ENCODE measurements at regions not wholly inside any gene's neighbourhood (a gene's known extent, or its start where the extent isn't known, plus 50 kb on each side); places are given as distances from the start of the nearest gene placed in this dataset.
"Not testable (repeated sequence)": the region's sequence is repeated elsewhere in the genome, so short reads cannot be mapped to it uniquely, and the experiment has no call there.

DNA sequence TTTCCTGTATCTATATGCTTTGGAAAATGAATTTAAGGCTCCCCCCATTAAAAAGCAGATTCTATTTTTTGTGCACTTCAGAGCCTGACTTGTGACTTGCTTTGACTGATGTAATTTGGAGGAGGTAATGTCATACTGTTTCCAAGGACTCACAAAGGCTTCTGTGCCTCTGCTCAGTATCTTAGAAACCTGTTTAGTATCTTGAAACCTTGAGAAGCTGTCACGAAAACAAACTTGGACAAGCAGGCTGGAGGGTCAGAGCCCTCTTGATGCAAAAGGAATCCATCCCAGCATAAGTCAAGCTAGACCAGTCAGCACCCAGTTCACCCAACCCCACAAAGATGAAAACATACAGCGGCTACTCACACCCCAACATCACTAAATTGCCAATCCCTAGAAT, 560.0 kb upstream of the PCDH7 start:
- DNase-seq = no peak

DNA sequence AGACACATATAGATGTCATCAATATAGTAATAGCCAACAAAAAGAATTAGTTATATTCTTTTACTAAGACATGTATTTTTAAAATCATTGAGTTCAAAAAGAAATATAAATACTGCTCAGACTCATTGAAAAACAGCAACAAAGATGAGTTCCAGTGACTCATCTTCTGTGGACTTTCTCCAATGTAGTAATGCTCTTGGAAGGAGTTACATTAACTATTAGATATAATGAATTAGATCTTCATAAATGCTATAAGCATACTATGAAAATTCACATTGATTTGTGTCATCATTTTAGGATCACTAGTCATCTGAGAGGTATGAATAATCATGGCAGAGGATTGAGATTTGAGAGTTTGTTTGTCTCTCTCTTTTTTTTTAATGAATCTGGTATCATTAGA, 547.8 kb upstream of the PCDH7 start:
- DNase-seq = no peak

DNA sequence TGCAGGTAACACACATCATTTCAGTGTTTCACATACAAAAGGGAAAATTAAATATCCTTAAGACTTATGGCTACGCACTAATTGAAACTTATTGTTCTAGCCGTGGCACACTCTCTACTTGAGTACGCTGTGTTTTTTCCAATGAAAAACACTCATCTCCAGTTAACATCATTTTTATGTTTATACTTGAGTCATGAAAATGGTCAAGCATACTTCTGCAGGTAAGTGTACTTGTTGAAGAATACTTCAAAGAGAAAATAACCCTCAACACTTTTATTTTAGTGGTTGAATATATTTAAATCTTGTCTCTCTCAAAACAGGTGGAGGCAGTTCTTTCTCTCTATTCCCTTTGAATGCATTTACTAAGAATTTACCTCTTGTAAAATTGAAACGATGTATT, 538.7 kb upstream of the PCDH7 start:
- no peak for DNase-seq

DNA sequence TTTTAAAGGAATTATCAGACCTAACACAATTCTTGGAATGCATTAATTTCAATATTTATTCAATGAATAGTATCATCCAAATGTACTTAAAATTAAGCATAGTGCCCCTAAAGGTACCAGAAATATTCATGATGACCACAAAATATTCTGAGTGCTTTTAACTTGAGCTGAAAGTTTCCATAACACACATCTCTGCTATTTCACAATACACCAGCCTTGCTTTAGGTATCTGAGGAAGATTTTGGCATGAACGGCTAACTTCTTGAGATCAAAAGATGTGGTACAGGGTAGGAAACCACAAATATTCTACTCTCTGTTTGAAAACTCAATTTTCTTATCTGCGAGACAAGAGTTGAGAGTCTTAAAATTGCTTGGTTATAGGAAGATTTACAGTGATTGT, 538.3 kb upstream of the PCDH7 start:
- no peak for DNase-seq

DNA sequence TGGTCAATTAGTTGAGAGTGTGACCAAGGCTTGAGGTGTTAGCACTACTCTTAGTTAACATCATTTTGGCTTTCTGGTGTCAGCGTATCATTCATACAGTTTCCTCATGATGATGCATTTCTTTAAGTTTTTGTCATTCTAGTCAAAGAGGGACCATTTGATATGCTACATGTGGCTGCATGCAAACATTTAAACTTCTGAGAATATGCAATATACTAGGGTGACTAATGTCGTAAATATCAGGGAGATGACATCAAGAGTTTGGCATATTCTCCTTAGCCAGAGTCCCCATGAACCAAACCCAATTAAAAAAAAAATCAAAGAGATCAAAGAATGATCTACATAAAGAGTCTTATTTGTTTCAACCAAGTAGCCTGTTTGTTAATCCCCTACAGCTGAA, 537.4 kb upstream of the PCDH7 start:
- DNase-seq = no peak

DNA sequence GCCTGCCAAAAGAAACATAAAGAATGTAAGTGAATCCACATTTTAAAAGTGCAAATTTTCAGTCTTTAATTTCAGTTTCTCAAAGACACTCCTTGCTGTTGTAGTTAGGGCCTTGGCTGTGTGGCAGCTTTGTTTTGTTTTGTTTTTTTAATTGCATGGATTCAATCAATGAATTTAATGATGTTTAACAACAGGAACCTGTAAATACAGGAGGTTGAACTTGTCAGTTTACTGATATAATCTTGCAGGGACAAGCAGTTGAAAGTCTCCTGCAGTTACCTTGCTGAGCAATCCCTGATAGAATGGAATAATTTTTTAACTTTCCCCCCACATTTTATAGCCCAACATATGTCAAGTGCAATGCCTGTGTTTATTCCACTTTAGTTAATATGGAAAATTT, 528.3 kb upstream of the PCDH7 start:
- no peak for DNase-seq

DNA sequence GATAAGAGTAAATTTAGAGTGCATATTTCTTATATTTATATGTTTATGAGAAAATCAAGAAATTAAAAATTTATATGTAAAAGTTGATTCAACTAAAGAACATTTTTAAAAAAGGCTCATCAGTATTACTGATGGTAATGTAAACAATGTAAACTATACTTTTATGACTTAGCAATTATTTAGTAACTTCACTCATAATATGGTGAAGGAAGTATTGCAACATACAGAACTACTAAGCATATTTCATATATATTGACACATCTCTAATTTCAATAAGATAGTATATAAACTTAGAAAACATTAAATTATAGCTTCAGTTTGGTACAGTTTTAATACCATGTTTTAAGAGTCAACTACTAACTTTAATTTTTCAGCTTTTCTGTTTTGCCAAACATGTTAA, 512.8 kb upstream of the PCDH7 start:
- no peak for DNase-seq

DNA sequence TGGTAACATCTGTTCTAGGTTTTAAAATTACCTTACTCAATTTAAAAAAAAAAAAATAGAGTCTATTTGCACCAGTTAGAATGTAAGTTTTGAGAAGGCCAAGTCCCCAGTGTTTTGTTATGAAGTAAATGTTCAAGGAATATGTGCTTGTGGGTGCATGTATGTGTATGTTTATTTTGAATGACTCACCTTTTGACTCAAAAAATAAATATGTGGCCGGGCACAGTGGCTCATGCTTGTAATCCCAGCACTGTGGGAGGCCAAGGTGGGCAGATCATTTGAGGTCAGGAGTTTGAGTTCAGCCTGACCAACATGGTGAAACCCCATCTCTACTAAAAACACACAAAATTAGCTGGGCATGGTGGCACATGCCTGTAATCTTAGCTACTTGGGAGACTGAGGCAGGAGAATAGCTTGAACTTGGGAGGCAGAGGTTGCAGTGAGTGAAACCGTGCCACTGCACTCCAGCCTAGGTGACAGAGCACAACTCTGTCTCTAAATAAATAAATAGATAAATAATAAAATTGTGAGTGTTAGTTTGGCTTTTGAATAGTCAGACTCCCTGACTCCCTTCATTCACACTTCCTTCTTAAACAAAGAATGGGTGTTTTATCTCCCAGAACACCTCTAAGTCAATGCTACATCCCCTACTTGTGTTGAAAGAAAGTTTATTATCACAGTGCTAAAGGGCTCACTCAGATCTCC, 511.3 kb upstream of the PCDH7 start:
- DNase-seq = no peak

DNA sequence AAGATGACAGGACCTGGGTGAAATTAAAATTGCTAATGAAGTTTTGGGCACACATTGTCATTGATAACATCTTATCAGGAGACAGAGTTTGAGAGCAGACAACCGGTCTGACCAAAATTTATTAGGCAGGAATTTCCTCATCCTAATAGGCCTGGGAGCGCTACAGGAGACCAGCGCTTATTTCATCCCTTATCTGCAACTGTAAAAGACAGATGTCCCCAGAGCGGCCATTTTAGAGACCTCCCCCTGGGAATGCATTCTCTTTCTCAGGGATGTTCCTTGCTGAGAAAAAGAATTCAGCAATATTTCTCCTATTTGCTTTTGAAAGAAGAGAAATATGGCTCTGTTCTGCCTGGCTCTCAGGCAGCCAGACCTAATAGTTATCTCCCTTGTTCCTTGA, 504.2 kb upstream of the PCDH7 start:
- not testable (repeated sequence) for DNase-seq

DNA sequence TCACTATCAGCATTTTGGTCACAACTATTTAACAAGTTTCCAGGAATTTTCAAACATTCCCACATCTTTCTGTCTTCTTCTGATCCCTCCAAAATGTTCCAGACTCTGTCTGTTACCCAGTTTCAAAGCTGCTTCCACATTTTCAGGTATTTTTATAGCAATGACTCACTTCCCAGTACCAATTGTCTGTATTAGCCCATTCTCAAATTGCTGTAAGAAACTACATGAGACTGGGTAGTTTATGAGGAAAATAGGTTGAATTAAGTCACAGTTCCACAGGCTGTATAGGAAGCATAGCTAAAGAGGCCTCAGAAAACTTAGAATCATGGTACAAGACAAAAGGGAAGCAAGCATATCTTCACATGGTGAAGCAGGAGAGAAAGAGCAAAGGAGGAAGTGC, 475.0 kb upstream of the PCDH7 start:
- DNase-seq = no peak

DNA sequence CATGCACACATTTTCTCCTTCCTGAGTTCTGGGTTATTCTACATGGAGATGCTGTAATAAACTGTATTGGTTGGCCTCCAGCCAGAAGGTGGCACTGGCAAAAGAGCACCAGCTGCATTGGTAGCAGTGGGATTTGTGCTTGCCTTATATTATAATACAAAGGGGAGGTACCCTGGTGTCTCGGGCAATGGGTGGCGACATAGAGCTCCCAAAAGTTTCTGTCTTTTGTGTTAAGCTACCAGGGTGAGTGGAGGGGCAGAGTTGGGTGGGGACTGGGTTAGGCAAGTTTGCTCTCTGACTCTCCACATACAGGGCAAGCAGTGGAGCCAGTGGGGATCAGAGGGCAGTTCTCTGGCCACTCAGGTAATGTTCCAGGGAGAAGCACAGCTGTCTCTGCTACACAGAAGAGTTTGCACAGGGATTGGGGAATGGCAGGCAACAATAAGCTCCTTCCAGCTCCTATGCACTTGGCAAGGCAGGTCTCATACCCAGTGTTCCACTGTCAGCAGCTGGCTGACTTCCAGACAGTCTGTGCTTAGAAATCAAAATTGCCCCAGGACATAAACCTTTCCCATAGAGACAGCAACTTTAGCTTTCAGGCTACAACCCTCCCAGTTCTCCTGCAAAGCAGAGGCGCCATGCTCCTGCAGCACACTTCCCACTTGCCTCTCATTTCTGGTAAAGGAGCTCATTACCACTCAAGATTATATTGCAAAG, 463.9 kb upstream of the PCDH7 start:
- no peak for DNase-seq

DNA sequence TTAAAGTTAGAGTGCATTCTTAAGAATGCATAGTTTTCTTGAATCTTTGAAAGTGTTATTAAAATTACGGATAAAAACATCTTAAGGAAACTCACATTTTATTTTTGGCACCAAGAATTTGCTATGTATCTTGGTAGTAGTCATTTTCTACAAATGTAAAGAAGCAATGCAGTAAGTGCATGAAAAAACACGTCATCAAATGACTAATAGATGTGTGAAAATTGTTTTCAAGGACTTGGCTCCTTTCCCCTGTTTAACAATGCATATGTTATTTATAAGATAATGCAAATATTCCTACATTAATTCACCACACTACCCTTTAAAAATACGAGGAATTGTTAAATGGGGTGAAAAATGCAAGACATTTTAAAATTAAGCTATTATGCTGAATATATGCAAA, 461.2 kb upstream of the PCDH7 start:
- no peak for DNase-seq

DNA sequence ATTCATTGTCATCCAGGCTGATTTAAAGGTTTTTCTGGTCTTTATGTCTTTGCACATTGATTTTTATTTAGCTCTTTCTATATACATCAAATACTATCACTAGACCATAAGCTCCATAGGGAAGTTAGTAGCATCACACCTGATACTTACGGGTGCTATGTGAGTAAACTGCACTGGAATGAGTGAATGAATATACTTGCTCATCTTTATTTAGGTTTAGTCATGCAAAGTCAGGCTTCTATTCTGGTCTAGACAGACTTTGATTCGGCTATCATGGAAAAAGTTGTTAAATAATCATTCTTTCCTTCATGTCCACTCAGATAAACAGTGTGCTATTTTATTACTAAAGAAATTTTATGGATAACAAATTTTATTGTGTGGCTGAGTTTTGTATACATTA, 457.8 kb upstream of the PCDH7 start:
- no peak for DNase-seq

DNA sequence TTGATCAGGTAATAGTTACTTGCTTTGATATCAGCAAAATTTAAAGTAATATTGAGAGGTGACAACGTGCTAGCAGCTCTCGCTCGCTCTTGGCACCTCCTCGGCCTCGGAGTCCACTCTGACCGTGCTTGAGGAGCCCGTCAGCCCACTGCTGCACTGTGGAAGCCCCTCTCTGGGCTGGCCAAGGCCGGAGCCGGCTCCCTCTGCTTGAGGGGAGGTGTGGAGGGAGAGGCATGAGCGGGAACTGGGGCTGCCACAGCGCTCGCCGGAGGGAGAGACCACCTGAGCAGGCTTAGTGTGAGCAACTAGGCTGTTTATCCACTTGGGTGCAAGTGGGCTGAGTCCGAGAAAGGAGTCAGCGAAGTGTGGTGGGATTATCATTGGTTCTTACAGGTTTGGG, 455.7 kb upstream of the PCDH7 start:
- DNase-seq = no peak

DNA sequence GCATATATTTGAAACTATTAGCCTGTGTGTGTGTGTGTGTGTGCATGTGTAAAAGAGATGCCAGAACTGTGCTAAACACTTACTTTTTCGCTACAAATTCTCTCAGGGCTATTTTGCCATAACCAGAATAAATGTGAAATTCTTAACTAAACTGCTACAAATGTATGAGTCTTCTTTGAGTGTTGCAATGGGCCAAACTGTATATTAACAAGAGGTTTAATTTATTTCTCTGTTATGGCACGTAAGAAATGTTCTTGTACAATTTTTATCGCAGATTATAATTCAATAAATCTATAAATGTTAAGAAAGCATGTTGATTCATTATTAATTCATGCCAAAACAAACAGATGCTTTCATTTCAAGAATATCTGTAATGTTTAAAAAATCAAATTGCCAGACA, 454.5 kb upstream of the PCDH7 start:
- no peak for DNase-seq

DNA sequence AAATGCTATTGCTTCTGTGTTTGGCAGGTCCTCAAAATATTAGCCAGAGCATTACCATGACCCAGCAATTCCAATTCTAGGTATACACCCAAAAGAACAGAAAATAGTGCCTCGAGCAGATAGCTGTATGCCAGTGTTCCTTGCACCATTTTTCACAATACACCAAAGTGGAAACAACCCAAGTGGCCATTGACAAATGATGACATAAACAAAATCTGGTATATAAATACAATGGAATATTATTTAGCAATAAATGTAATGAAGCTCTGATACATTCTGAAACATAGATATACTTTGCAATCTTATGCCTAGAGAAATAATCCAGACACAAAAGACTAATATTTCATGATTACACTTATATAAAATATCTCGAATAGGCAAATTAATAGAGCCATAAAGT, 451.8 kb upstream of the PCDH7 start:
- DNase-seq = no peak

DNA sequence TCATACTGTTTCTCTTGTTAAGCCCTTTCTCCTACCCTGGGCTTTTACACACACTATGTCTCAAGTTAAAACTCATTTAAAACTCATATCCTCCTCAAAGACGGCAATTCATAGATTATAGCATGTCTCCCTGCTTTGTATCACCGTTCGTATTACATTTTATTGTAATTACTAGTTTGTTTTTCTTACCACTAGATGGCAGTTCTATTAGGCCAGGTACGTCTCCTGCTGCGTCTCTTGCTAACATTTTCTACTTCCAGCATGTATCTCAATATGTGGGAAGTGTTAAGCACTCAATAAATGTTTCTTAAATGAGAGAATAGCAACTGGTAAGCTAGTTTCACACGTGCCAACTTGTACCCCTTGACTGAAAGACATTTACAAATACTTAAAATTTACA, 450.3 kb upstream of the PCDH7 start:
- DNase-seq = no peak

DNA sequence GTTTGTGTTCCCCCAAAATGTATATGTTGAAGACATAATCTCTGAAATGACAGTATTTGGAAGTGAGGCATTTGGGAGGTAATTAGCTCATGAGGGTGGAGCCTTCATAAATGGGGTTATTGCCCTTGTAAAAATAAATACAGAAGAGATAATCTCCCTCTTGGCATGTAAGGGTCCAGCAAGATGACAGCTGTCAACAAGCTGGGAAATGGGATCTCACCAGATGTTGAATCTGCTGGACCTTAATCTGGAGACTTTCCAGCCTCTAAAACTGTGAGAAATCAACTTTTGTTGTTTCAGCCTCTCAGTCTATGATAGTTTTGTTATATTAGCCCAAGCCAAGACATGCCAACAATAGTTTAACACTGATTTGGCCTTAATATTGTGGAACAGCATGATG, 438.2 kb upstream of the PCDH7 start:
- no peak for DNase-seq

DNA sequence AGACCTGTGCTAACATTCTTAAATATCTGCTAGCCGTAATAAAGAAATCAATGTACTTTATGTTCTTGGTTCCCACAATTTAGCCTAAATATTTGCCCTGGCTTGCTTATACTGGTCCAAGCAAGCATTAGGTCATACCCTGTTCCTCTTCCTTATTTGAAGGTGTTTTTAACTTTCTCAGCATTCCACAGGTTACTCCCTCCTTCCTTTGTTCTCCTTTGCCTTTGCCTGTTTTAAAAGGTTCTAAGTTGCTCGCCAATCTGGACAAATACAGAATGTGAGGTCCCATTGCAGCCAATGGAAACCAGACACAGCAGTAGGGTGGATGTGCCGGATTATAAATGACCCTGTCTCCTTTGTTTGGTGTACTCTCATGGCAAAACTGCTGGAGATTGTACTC, 436.8 kb upstream of the PCDH7 start:
- DNase-seq = no peak

DNA sequence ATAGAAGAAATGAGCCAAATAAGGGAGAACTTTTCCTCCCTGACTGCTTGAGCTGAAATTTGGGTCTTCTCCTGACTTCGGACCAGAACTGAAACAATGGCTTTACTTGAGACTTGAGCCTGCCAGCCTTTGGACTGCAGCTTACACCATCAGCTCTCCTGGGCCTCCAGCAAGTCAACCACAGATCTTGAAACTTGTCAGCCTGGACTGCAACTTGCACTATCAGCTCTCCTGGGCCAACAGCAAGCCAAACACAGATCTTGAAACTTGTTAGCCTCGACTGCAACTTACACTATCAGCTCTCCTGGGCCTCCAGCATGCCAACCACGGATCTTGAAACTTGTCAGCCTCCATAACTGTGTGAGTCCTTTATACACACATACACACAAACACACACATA, 425.9 kb upstream of the PCDH7 start:
- DNase-seq = no peak

DNA sequence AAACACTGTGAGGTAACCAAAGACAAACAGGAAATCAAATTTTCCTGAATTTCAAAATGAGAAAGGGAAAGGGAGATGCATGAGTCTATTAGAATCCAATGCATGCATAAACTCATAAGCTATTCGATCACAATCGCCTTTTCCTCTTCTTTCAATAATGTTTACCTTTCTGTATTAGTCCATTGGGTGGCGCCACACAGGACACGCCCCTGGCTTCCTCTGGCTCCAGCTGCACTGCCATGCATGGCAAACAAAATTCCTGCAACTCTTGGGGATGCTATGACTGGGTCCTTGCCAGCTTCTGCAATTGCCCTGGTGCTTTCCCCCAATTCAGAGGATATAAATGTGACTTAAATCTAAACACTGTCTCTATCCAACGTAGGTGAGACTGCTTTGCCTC, 424.5 kb upstream of the PCDH7 start:
- DNase-seq = no peak

DNA sequence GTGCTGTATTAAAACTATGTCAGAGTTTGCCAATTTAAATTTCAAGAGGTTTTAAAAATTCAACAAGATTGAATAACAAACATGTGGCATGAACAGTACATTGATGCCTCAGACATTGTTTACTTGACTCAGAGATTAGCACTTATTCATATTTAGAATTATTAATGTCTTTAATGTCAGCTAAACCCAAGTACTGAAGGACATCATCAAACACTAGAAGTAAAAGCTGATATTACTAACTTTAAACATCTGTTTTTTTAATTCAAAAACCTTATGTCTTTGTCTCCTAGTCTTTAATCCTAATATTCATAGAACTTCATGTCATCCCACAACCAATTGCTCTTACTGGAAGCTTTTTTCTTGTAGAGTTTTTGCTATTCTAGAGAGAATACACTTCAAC, 406.2 kb upstream of the PCDH7 start:
- DNase-seq = no peak

DNA sequence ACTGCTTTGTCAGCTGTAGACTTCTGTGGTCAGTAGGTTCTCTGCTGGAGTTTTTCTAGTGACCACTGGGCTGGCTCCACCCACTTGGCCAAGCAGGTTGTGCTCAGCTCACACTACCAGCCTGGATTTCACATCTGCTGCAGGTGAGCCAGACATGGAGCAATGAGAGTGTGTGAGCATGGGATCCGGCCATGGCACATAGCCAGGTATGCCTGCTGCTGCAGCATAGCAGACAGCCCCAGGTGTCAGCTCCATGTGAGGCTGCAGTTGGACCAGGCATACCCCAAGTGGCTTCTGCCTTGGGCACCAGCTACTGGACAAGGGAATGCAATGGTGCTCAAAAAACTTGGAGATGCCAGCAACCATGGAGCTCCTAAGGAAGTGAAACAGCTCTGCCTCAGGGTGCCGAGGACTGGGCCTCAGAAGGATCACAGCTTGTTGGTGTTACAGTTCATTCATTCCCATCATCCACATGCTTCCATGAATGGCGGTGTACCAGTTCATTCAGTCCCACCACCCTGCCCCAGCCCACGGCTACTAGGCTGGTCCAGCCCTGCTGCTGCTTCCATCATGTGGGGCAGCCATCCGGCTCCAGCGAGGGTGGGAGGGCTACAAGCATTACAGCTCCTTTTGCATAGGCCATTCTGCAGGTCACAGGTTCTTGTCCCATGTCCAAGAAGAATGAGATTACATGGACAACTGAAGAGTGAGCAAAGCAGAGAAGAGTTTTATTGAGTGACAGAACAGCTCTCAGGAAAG, 389.1 kb upstream of the PCDH7 start:
- no peak for DNase-seq

DNA sequence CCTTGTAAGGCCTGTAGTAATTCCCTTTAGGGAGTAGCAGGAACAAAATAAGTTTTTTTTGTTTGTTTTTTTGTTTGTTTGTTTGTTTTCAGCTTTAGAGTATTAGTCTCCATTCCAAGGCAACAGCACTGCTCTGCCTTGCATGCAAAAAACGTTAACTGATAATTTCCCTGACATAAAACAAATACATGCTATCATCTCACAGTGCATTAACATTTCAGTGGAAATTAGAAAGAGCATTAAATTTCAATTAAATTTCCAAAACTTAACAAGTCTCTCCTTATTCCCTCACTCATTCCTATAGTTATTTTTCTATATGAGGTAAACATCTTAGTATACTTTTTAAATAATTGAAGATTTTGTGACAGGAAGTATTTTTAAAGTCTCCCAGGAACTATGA, 378.4 kb upstream of the PCDH7 start:
- DNase-seq = no peak
